GM19467 (cell line): ENCODE measurements at regions not wholly inside any gene's neighbourhood (a gene's known extent, or its start where the extent isn't known, plus 50 kb on each side); places are given as distances from the start of the nearest gene placed in this dataset.
"Not testable (repeated sequence)": the region's sequence is repeated elsewhere in the genome, so short reads cannot be mapped to it uniquely, and the experiment has no call there.

ENCODE experiments used
- ATAC-seq: cut with Tn5 transposase; IDR thresholded peaks from one replicate; pipeline ENCODE4 v1.9.1; 2021; ENCODE audit warnings: mild to moderate bottlenecking, moderate library complexity; ENCODE audit not compliant: unreplicated experiment

DNA sequence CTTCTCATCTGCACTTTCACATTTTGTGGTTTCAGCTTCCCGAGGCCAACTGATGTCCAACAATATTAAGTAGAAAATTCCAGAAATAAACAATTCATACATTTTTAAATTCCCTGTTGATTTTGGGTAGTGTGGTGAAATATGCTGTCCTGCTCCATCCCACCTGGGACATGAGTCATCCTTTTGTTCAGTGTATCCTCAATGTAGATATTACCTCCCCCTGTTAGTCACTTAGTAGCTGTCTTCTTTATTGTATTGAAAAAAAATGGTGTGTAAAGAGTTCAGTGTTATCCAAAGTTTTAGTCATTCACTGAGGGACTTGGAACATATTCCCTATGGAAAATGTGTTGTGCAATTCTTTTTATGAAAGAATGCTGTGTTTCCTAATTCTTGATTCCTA, 348.1 kb downstream of the SOCS6 start:
- ATAC-seq, result no peak

DNA sequence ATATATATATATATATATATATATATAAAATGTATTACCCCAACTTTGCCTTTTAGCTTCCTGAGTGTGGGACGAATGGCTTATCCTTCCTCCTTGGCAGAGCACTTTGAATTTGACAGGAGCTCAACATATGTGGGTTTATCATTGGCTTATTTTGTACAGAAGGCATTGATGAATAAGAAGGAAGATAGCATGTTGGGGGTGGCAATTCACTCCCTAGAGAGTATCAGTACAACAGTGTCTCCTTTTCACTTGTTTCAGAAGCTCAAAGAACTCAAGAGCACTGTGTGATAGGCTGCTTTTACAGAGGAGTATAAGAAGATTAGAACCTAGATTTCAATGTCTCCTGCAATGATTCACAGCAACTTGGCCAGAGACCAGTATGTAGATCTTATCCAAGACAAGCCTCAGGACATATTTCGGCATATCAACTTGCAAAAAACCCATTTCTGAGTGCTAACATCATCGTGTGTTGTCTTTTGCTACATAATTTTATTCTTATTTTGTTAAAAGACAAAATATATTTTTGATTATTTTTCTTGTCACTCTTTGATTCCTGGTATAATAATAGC, 345.8 kb downstream of the SOCS6 start:
- ATAC-seq, result no peak

DNA sequence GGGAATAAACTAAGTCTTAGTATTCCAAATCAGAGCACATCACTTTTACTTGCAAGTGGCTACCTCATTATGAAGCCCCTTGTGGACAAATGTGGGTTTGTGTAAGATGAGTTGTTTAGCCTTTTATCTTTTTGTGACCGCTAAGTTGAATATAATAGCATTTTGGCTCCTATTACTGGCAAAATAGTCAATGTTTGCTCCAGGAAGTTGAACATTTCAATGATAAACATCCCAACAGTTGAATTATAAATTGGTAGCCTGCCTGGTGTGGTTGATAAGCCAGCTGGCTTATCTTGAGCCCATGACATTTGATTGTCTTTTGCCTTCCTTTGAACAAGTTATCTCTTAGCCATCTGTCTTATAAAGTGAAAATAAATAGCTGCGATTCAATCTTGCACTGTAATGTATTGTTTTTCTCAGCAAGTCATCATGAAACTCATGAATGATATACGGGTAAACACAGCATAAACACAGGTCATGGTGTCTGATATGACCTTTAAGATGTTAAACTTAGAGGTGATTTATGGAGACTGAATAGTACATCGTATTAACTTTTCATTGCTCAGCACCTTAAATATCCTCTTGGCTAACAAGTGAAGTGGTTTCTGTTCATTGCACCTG, 338.4 kb downstream of the SOCS6 start:
- ATAC-seq, result no peak

GRCh38 chr18:70622622-70623419, 334.0 kb downstream of the SOCS6 start:
- ATAC-seq, result no peak

DNA sequence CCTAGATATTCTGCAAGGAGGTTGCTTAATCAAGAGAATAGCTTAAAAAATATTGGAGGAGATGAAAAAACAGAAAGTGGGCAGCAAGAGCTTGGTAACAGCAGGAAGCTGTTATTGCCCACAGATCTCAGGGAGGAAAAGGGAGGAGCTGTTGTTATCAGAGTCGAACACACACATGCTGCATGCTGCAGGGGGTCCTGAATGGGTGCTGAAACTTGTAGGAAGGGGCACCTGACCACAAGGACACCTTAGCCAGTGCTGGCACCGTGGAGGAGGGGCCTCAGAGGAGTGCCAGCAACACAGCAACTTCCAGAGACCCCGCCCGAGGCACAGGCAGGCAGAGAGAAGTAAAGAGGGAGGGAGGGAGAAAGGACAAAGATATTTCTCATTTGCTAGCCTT, 332.9 kb downstream of the SOCS6 start:
- ATAC-seq, result no peak

GRCh38 chr18:70620837-70621612, 332.2 kb downstream of the SOCS6 start:
- ATAC-seq, result no peak

- ATAC-seq, result no peak
Observed at GRCh38 chr18:70617020-70617763, 328.3 kb downstream of the SOCS6 start.

DNA sequence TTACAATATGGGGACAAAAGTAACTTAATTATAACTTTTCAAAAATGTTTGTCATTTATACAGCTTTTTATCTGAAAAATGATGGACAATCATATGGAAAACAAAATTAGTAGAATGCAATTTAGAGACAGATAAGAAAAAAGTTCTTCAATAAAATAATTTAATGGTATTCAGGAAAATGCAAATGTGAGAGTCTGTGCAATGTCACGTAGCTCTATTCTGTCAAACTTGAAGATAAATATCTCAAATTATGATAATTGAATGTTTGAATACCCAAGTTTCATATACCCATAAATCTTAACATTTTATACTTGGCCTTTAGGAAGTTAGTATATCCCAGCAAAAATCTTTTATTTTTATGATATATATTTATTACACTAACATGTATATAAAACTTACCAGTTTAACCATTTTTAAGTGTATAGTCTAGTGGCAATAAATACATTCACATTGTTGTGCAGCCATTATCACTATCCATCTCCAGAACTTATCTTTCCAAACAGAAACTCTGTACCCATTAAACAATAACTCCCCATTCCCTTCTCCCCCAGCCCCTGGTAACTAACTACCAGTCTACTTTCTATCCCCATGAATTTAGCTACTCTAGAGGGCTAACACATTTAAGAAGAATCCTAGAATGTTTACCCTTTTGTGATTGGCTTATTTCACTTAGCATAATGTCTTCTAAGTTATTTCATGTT, 311.5 kb downstream of the SOCS6 start:
- ATAC-seq, result no peak

- ATAC-seq, result no peak
Observed at GRCh38 chr18:70598406-70598805, 309.6 kb downstream of the SOCS6 start.

GRCh38 chr18:70582981-70583380, 294.1 kb downstream of the SOCS6 start:
- ATAC-seq, result no peak

DNA sequence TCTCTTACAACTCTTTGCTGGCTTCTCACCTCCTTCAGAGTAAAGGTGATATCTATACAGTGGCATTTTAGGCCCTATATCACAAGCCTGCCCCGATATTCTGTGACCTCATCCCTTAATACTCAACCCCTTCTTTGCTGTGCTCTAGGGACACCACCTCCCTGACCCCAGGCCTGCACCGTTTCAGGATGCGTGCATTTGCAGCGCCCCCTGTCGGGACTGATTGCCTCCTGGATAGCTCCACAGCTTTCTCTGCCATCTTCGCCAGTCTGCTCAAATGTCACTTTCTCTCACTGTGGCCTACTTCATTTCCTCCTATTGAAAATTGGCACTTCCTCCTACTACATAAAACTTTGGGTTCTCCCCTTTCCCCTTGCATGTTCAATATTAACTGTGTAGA, 289.6 kb downstream of the SOCS6 start:
- ATAC-seq, result no peak

GRCh38 chr18:70577023-70577420, 288.2 kb downstream of the SOCS6 start:
- no peak for ATAC-seq

DNA sequence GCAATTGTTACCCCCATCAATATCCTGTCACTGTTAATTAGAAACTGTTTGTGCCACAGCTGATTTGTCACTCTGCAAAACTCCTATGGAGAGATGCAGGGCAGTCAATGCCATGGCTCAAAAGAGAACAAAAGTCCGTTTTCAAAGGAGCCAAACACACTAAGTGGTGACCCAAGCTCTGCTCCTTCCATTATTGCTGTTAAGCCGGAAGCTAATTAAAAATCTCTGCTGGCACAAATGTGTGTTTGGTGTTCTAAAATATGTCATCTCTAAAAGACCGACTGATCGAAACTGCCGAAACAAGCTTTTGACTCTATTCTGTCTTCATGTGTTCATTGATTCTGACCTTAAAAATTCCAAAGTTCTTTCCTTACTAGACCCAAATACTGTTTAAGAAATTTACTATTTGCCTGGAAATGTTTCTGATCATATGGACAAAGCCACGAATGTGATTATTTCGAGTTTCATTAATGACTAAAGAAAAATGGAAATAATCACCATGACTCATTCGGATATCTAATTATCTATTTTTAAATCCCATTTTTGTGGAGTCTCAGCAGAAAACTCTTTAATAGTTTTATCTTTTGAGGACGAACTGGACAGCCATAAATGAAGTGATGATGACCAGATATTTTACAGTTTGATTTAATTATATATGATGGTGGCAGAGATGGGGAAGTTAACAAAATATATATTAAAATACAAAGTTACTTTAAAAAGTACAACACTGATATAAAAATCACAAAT, 287.6 kb downstream of the SOCS6 start:
- no peak for ATAC-seq

DNA sequence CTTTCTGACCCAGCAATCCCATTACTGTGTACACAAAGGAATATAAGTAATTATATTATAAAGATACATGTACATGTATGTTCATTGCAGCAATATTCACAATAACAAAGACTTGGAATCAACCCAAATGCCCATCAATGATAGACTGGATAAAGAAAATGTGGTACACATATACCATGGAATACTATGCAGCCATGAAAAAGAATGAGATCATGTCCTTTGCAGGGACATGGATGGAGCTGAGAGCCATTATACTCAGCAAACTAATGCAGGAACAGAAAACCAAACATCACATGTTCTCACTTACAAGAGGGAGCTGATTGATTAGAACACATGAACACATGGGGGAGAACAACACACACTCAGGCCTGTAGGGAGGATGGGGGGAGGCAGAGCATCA, 286.1 kb downstream of the SOCS6 start:
- not testable (repeated sequence) for ATAC-seq

GRCh38 chr18:70569647-70570046, 280.8 kb downstream of the SOCS6 start:
- not testable (repeated sequence) for ATAC-seq

GRCh38 chr18:70559446-70559845, 270.6 kb downstream of the SOCS6 start:
- ATAC-seq, result no peak

DNA sequence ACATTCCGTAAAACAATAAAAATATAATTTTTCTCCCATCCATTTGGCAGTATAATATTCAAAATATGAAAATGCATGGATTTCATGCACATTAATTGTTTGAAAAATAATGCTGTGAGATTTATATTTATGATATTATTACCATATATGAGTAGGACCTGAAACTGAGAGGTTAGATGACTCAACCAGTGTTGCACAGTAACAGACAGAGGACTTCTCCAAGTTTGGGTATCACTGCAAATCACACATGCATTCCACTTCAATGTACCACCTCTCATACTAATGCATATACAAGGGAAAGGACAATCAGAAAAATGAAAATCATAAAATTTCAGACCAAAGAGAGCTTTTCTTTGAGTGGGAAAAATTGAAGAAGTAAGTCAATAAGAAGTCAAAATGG, 269.5 kb downstream of the SOCS6 start:
- ATAC-seq, result no peak

- ATAC-seq, result no peak
Observed at GRCh38 chr18:70554854-70555445, 266.1 kb downstream of the SOCS6 start.

- ATAC-seq, result no peak
Observed at GRCh38 chr18:70553936-70554260, 265.1 kb downstream of the SOCS6 start.
